WI38 (cell line): ENCODE measurements at regions not wholly inside any gene's neighbourhood (a gene's known extent, or its start where the extent isn't known, plus 50 kb on each side); places are given as distances from the start of the nearest gene placed in this dataset.

Experiments
- H3K4me3 ChIP-seq: 2 replicates; pipeline ENCODE4 v1.5.1; 2011; ENCODE audit warnings: low read depth, mild to moderate bottlenecking, control low read depth, low read length
- TF ChIP-seq, protein P1 (sequence below): IDR thresholded peaks from 2 replicates; pipeline ENCODE4 v1.5.1; 2012; ENCODE audit warnings: low read depth, mild to moderate bottlenecking, control low read depth, low read length

DNA sequence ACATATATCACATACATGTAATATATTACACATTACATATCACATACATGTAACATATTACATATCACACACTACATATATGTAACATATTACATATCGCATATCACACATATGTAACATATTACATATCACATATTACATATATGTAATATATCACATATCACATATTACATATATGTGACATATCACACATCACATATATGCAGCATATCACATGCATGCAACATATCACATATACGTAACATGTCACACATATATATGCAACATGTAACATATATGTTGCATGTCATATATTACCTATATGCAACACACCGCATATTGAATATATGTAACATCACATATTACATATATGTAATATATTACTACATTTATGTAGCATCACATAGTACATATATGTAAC, 211.2 kb downstream of the ARL6IP6 start:
- TF ChIP-seq, protein P1, sequence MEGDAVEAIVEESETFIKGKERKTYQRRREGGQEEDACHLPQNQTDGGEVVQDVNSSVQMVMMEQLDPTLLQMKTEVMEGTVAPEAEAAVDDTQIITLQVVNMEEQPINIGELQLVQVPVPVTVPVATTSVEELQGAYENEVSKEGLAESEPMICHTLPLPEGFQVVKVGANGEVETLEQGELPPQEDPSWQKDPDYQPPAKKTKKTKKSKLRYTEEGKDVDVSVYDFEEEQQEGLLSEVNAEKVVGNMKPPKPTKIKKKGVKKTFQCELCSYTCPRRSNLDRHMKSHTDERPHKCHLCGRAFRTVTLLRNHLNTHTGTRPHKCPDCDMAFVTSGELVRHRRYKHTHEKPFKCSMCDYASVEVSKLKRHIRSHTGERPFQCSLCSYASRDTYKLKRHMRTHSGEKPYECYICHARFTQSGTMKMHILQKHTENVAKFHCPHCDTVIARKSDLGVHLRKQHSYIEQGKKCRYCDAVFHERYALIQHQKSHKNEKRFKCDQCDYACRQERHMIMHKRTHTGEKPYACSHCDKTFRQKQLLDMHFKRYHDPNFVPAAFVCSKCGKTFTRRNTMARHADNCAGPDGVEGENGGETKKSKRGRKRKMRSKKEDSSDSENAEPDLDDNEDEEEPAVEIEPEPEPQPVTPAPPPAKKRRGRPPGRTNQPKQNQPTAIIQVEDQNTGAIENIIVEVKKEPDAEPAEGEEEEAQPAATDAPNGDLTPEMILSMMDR: no peak
- H3K4me3 ChIP-seq: no peak overlapping the region

DNA sequence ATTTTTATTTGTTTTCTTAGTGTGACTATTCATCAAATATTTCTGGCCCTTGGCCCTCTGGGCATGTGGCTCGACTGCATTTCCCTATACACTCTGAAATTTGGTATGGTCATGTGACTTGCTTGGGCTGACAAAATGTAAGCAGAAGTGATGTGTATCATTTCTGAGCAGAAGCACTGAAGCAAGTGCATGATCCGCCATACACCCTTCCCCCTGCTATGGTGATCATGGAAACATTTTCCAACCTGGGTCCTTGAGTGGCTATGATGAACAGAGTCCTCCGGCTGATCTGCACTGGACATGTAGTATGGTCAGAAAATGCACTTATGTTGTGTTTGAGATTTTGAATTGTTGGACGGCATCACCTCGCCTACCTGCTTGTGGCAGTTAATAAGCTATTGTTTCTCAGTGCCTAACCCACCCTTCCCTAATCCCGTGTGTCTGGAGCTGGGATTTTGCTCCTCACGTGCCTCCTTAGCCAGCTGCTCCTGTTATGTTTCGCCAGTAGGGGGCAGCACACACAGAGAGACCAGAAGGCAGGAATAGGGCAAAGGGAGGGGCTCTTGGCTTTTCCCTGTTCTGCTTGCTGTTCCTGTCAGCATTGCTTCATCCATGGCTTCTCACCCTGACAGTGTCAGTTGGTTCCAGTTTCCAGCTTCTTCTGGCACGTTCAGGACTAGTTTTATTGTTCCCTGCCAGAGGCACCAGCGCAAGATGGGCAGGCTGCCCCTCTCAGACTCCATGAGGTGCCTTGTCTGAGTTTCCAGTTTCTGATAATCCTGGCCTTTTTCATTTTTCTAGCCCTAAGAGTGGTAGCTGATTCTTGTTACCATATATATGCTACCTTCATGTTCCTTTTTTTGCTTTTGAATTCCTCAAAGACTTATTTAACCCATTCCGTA, 207.4 kb downstream of the ARL6IP6 start:
- TF ChIP-seq, protein P1: no peak

GRCh38 chr2:152924722-152925121, 206.3 kb downstream of the ARL6IP6 start:
- TF ChIP-seq, protein P1: no peak

More for the DNA sequence above, 207.4 kb downstream of the ARL6IP6 start:
- no peak overlapping the region for H3K4me3 ChIP-seq

DNA sequence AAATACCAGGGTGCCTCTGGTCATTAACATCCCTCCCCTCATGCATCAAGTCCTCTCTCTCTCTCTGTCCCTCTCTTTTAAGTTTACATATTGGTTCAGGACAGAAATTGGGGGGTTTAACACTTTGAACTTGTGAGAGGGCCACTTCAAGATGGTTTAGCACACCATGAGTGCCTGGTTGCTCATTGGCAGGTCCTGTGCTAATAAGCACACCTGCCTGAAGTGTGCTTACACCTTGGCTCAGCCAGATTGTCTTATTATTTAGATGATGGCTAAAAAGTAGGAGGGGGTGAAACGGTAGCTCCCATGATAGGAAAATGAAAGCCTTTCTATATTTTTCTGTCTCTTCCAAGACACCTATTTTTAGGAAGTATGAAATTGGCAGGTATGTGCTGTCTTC, 205.8 kb downstream of the ARL6IP6 start:
- no peak overlapping the region for H3K4me3 ChIP-seq
- TF ChIP-seq, protein P1: no peak

More at GRCh38 chr2:152924722-152925121, 206.3 kb downstream of the ARL6IP6 start:
- H3K4me3 ChIP-seq: no peak overlapping the region

DNA sequence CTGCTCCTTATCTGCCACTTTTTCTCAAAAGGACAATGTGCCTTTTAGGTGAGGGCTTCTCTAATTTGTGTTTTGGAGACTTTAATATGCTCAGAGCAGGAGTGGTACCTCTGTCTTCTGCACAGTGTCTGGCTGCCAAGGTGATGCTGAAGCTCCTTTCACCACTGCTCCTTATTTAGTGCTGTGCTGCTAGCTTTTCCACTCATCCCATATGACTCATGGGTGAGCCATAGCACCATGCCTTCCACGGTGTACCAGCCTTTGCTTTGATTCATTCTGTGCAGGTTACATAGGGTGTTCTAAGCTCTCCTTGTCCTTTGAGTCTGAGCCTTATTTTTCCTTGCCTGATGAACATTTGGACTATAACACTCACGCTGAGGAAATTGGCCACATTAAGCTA, 202.4 kb downstream of the ARL6IP6 start:
- H3K4me3 ChIP-seq: no peak overlapping the region
- TF ChIP-seq, protein P1: no peak

DNA sequence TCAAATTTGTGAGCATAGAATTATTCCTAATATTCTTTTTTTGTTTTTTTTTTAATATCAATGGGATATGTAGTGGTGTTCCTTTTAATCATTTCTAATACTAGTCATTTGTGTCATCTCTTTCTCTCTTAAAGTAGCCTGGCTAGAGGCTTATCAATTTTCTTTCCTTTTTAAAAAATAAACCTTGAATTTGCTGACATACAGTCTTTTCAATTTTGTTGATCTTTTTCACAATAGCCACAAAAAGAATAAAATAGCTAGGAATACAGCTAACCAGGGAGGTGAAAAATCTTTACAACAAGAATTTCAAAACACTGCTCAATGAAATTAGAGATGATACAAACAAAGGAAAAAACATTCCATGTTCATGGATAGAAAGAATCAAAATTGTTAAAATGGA, 192.6 kb downstream of the ARL6IP6 start:
- TF ChIP-seq, protein P1: no peak
- no peak overlapping the region for H3K4me3 ChIP-seq

DNA sequence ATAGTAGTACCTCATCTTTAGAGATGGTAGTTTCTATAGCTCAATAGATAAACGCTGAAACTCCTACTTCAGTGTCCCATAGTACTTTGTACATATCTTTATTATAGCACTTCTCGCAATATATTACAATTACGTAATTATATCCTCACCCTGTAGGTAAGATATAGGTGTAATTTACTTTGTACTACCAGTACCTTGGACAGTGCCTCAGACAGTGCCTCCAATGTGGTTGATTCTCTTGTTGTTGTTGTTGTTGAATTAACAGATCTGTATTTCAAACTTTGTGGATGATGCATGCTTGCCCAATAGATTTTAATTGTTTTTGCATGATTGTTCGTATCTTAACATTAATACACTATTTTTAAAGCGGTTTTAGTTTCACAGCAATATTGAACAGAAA, 188.6 kb downstream of the ARL6IP6 start:
- TF ChIP-seq, protein P1: no peak

More for the DNA sequence above, 188.6 kb downstream of the ARL6IP6 start:
- H3K4me3 ChIP-seq: no peak overlapping the region
